HepG2 (cell line): ENCODE measurements at regions not wholly inside any gene's neighbourhood (a gene's known extent, or its start where the extent isn't known, plus 50 kb on each side); places are given as distances from the start of the nearest gene placed in this dataset.

Experiments
- ATAC-seq: fragments of 200-7000 bp; cut with Tn5 transposase; 3 replicates; pipeline ENCODE4 v1.9.1; 2020; ENCODE audit warnings: mild to moderate bottlenecking, moderate library complexity
- BruUV-seq: library from RNA; stranded (reverse); fragments of 400-500 nt; replicated peaks from 2 replicates; lab custom pipeline; 2021; lab: Mats Ljungman, UMichigan
- CTCF ChIA-PET: fragments of 300-600 bp; formaldehyde crosslinking; extraction: SDS; loops from one replicate; lab custom pipeline; 2021; ENCODE audit warnings: low total read pairs, inconsistent platforms, low intra/inter-chr PET ratio; lab: Yijun Ruan, JAX
- POLR2A ChIA-PET: fragments of 350-600 bp; sonication (Branson Sonifier 250); formaldehyde crosslinking; loops from one replicate; lab custom pipeline; 2020; ENCODE audit warnings: antibody characterized with exemption, inconsistent platforms; lab: Yijun Ruan, JAX
- DNase-seq: peaks from one replicate; pipeline ENCODE4 v3.0.0-alpha.2; 2015; ENCODE audit warnings: low spot score
- FAIRE-seq: peaks from 3 replicates; lab custom pipeline; 2011; peaks lifted over from hg19 to GRCh38; lab: Jason Lieb, UNC
- H2AFZ ChIP-seq: one replicate; pipeline ENCODE4 v1.6.1; 2011; ENCODE audit warnings: low read length, inconsistent platforms
- H3K27ac ChIP-seq: fragments of 300-600 bp; 3 replicates; pipeline ENCODE4 v1.8.0; 2011; ENCODE audit warnings: mixed run types, mild to moderate bottlenecking, mixed read lengths, low read length, inconsistent platforms; ENCODE audit not compliant: insufficient read depth; ENCODE audit errors: extremely low read length
- H3K27me3 ChIP-seq, 2 experiments: fragments of 200-600 bp in 1 of 2; 2 replicates in 1 of 2; 3 replicates in 1 of 2; pipeline versions ENCODE4 v1.6.0 to v1.8.0; 2011; ENCODE audit warnings: low read length in 2 of 2, mild to moderate bottlenecking in 2 of 2, moderate library complexity in 2 of 2, inconsistent platforms in 1 of 2; ENCODE audit not compliant: insufficient read depth in 2 of 2, control insufficient read depth in 1 of 2
- H3K36me3 ChIP-seq, 2 experiments: fragments of 200-600 bp in 1 of 2; replicated peaks in 1 of 2; 2 replicates in 1 of 2; 3 replicates in 1 of 2; pipeline versions ENCODE4 v1.5.1 to v1.8.0; 2011; ENCODE audit warnings: low read length in 2 of 2, inconsistent platforms in 1 of 2; ENCODE audit not compliant: insufficient read depth in 2 of 2, control insufficient read depth in 1 of 2
- H3K4me1 ChIP-seq: 2 replicates; pipeline ENCODE4 v1.5.1; 2012; ENCODE audit warnings: low read length, inconsistent platforms; ENCODE audit not compliant: insufficient read depth
- H3K4me2 ChIP-seq: 2 replicates; pipeline ENCODE4 v1.6.0; 2011; ENCODE audit warnings: low read depth, low read length, inconsistent platforms
- H3K4me3 ChIP-seq, 3 experiments: fragments of 200-600 bp in 1 of 3; sonication (generic), shearing (Covaris generic) in 1 of 3; replicated peaks in 1 of 3; 2 replicates each; pipeline ENCODE4 v1.5.1; 2011 to 2016; ENCODE audit warnings: low read length in 3 of 3, inconsistent platforms in 2 of 3, low read depth in 2 of 3, mild to moderate bottlenecking in 2 of 3, control low read depth in 1 of 3, mixed read lengths in 1 of 3; ENCODE audit not compliant: insufficient read depth in 1 of 3
- H3K79me2 ChIP-seq: one replicate; pipeline ENCODE4 v1.6.1; 2011; ENCODE audit warnings: low read length, inconsistent platforms; ENCODE audit not compliant: insufficient read depth
- H3K9ac ChIP-seq: 2 replicates; pipeline ENCODE4 v1.6.0; 2011; ENCODE audit warnings: mild to moderate bottlenecking, low read depth, low read length, inconsistent platforms; ENCODE audit not compliant: insufficient read depth
- H3K9me3 ChIP-seq: 2 replicates; pipeline ENCODE4 v1.5.1; 2012; ENCODE audit warnings: mild to moderate bottlenecking, low read length
- H4K20me1 ChIP-seq: 2 replicates; pipeline ENCODE4 v1.6.0; 2011; ENCODE audit warnings: inconsistent platforms, mild to moderate bottlenecking, low read length, moderate library complexity; ENCODE audit not compliant: insufficient read depth
- CBX2 ChIP-seq, 2 experiments: fragments of 200-600 bp in 1 of 2; sonication (generic); formaldehyde crosslinking in 1 of 2; IDR thresholded peaks; 2 replicates each; pipeline versions ENCODE4 v1.7.0 to v1.8.1; 2018 to 2022; ENCODE audit warnings: low read depth in 2 of 2, low read length in 1 of 2, mild to moderate bottlenecking in 1 of 2, missing genetic modification reagents in 1 of 2
- CC2D1A ChIP-seq: sonication (generic); formaldehyde crosslinking; IDR thresholded peaks from 2 replicates; pipeline ENCODE4 v1.8.1; 2023; ENCODE audit warnings: mild to moderate bottlenecking, missing genetic modification reagents
- DMAP1 ChIP-seq: IDR thresholded peaks from 2 replicates; pipeline ENCODE4 v1.6.1; 2016
- FOXA1 ChIP-seq, 2 experiments: fragments of 450-650 bp in 1 of 2; sonication (generic) in 1 of 2; formaldehyde crosslinking in 1 of 2; IDR thresholded peaks; 2 replicates each; pipeline versions ENCODE4 v1.4.0 to v1.6.1; 2016 to 2020; ENCODE audit warnings: missing genetic modification reagents in 1 of 2
- HCFC1 ChIP-seq: fragments of 150-350 bp; IDR thresholded peaks from 2 replicates; pipeline ENCODE4 v1.6.1; 2014; ENCODE audit warnings: low read depth, low read length
- HIVEP1 ChIP-seq: sonication (generic); formaldehyde crosslinking; IDR thresholded peaks from 2 replicates; pipeline ENCODE4 v1.4.0; 2020; ENCODE audit warnings: mild to moderate bottlenecking, missing genetic modification reagents
- KDM2A ChIP-seq: sonication (generic); formaldehyde crosslinking; IDR thresholded peaks from 2 replicates; pipeline ENCODE4 v1.4.0; 2020; ENCODE audit warnings: low read depth, missing genetic modification reagents, borderline replicate concordance
- PHF20 ChIP-seq: sonication (generic); formaldehyde crosslinking; IDR thresholded peaks from 2 replicates; pipeline ENCODE4 v1.5.0; 2020; ENCODE audit warnings: mild to moderate bottlenecking, missing genetic modification reagents
- XRCC5 ChIP-seq: fragments of 200-400 bp; formaldehyde crosslinking; optimal IDR thresholded peaks from 2 replicates; pipeline ENCODE3; 2017; ENCODE audit warnings: mild to moderate bottlenecking, low read length
- ZFP36L1 ChIP-seq: sonication (generic); formaldehyde crosslinking; IDR thresholded peaks from 2 replicates; pipeline ENCODE4 v1.8.0; 2022; ENCODE audit warnings: mild to moderate bottlenecking, missing genetic modification reagents, moderate library complexity
- ZNF280D ChIP-seq: sonication (generic); formaldehyde crosslinking; IDR thresholded peaks from 2 replicates; pipeline ENCODE4 v1.5.1; 2020; ENCODE audit warnings: mild to moderate bottlenecking, missing genetic modification reagents
- ZNF768 ChIP-seq: sonication (generic); formaldehyde crosslinking; IDR thresholded peaks from 2 replicates; pipeline ENCODE4 v1.4.0; 2020; ENCODE audit warnings: missing genetic modification reagents
- ZNF776 ChIP-seq: sonication (generic); formaldehyde crosslinking; IDR thresholded peaks from 2 replicates; pipeline ENCODE4 v1.4.0; 2020; ENCODE audit warnings: mild to moderate bottlenecking, missing genetic modification reagents
- WGBS: methylation state at CpG from one replicate; pipeline ENCODE4 v1.1.6; 2017; ENCODE audit warnings: low lambda C conversion rate; 5-methylcytosine and 5-hydroxymethylcytosine counted together
- in situ Hi-C: cut with HindIII; loops from 2 replicates; pipeline ENCODE4 v1.10.0; 2017; ENCODE audit warnings: low pct_unique_long_range_greater_than_20kb; ENCODE audit not compliant: extremely low pct_ligation_motif_present
- intact Hi-C: fragments of 100-400 bp; cut with micrococcal nuclease; formaldehyde crosslinking; loops from one replicate; pipeline ENCODE4 v1.10.0; 2022; ENCODE audit not compliant: unreplicated experiment
- TF ChIP-seq, protein P1 (sequence below): sonication (generic); formaldehyde crosslinking; IDR thresholded peaks from 2 replicates; pipeline ENCODE4 v1.4.0; 2020; ENCODE audit warnings: missing genetic modification reagents, borderline replicate concordance

GRCh38 chr3:111301238-111301798, 229.7 kb downstream of the NECTIN3 start (continued):
- TF ChIP-seq CC2D1A (CRISPR knock-in tag): no peak
- TF ChIP-seq DMAP1: no peak
- TF ChIP-seq HIVEP1: no peak

GRCh38 chr3:111302063-111302462, 230.4 kb downstream of the NECTIN3 start:
- ATAC-seq (no peak), FAIRE-seq (no peak), DNase-seq (no peak)
- TF ChIP-seq ZNF768 (CRISPR knock-in tag): no peak
- TF ChIP-seq CBX2 (IDR thresholded peaks at IDR 0.05; ENCODE audit: low read depth, low read length): no peak
- TF ChIP-seq CBX2 (CRISPR knock-in tag; IDR thresholded peaks at IDR 0.05; ENCODE audit: low read depth): no peak
- no peak for TF ChIP-seq KDM2A (CRISPR knock-in tag)
- TF ChIP-seq ZFP36L1 (CRISPR knock-in tag): no peak
- no peak for TF ChIP-seq FOXA1 (IDR thresholded peaks at IDR 0.05)
- TF ChIP-seq FOXA1 (CRISPR knock-in tag; IDR thresholded peaks at IDR 0.05): no peak
- TF ChIP-seq ZNF776 (CRISPR knock-in tag): no peak
- TF ChIP-seq XRCC5: no peak
- TF ChIP-seq PHF20 (CRISPR knock-in tag): no peak
- no peak for TF ChIP-seq HCFC1
- TF ChIP-seq ZNF280D (CRISPR knock-in tag): no peak
- TF ChIP-seq, protein P1, sequence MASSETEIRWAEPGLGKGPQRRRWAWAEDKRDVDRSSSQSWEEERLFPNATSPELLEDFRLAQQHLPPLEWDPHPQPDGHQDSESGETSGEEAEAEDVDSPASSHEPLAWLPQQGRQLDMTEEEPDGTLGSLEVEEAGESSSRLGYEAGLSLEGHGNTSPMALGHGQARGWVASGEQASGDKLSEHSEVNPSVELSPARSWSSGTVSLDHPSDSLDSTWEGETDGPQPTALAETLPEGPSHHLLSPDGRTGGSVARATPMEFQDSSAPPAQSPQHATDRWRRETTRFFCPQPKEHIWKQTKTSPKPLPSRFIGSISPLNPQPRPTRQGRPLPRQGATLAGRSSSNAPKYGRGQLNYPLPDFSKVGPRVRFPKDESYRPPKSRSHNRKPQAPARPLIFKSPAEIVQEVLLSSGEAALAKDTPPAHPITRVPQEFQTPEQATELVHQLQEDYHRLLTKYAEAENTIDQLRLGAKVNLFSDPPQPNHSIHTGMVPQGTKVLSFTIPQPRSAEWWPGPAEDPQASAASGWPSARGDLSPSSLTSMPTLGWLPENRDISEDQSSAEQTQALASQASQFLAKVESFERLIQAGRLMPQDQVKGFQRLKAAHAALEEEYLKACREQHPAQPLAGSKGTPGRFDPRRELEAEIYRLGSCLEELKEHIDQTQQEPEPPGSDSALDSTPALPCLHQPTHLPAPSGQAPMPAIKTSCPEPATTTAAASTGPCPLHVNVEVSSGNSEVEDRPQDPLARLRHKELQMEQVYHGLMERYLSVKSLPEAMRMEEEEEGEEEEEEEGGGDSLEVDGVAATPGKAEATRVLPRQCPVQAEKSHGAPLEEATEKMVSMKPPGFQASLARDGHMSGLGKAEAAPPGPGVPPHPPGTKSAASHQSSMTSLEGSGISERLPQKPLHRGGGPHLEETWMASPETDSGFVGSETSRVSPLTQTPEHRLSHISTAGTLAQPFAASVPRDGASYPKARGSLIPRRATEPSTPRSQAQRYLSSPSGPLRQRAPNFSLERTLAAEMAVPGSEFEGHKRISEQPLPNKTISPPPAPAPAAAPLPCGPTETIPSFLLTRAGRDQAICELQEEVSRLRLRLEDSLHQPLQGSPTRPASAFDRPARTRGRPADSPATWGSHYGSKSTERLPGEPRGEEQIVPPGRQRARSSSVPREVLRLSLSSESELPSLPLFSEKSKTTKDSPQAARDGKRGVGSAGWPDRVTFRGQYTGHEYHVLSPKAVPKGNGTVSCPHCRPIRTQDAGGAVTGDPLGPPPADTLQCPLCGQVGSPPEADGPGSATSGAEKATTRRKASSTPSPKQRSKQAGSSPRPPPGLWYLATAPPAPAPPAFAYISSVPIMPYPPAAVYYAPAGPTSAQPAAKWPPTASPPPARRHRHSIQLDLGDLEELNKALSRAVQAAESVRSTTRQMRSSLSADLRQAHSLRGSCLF (CRISPR knock-in tag): no peak
- H3K4me2 ChIP-seq: no peak overlapping the region
- H3K36me3 ChIP-seq: no peaks in the 10 kb centered on the region
- H3K4me1 ChIP-seq: no peaks in the 10 kb centered on the region
- intact Hi-C loops (no loop called here), in situ Hi-C loops (no loop called here)
- ChIA-PET POLR2A (no interaction called here), CTCF (interaction anchor here (0.7 kb wide), 1 partner anchor 235 kb away, joined by 3 read pairs; no protein-coding TSS in a partner anchor)
- H2AFZ ChIP-seq: no peak overlapping the region
- no TSS peak for BruUV-seq
- no peaks in the 10 kb centered on the region; a peak in 1 of 5 replicates for H3K27me3 ChIP-seq
- no peaks in the 10 kb centered on the region for H3K9me3 ChIP-seq
- no peak overlapping the region for H3K4me3 ChIP-seq
- no peak overlapping the region for H3K27ac ChIP-seq
- no peaks in the 10 kb centered on the region for H3K79me2 ChIP-seq
- H3K9ac ChIP-seq: no peak overlapping the region
- H4K20me1 ChIP-seq: no peaks in the 10 kb centered on the region
- WGBS: 17% methylated on average over 1 of the region's 1 CpG
